Sciatic nerve (tissue), 2 donors: ENCODE measurements at regions not wholly inside any gene's neighbourhood (a gene's known extent, or its start where the extent isn't known, plus 50 kb on each side); places are given as distances from the start of the nearest gene placed in this dataset.

Experiments
- ATAC-seq: fragments of 200-7000 bp; cut with Tn5 transposase; one replicate; pipeline ENCODE4 v1.9.1; 2020; ENCODE audit warnings: mild to moderate bottlenecking, moderate library complexity
- DNase-seq: peaks from one replicate; pipeline ENCODE4 v3.0.0-alpha.2; 2020; ENCODE audit warnings: low spot score
- intact Hi-C: fragments of 100-400 bp; cut with DNase I; formaldehyde crosslinking; loops from one replicate; pipeline ENCODE4 v1.14.2; 2022
- donor health status: DM: no; HTN: no; CAD: no.
- donor health status: DM: no; HTN: no; CAD: no.

DNA sequence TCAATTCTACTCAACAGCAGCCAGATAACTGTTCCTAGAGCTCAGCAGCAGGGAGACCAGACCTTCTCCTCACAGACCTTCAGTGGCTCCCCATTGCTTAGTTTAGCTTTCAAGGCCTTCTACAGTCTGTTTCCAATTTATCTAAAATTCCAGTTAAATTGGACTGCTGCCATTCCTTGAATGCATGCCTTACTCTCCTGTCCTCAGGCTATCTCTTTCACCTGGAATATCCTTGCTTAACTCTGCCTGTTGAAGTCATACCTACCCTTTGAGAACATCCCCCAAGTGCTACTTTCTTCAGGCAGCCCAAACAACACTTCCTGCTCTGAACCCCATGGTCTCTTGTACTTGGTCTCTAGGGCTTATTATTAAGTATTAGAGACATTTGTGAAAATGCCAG is 120.7 kb upstream of the TENM4 start:
- no peak for ATAC-seq
- DNase-seq = no peak
- intact Hi-C loops = no loop called here

DNA sequence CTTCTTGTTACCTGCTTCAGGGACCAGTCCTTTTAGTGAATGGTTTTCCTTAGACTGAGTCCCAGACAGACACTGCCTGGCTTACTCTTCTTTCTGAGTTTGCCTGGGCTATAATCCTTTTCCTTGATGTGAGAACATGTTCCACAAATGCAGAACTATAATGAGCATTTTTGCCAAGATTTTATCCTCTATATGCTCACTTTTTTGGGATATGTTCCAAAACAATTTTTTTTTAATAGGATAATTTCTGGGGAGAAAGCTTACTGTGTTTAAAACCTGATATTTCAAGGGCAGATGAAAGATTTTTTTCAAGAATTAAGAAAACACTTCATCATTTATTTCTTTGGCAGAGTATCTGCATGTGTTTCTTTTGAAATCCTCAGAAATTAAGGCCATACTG is 110.0 kb upstream of the TENM4 start:
- no peak for DNase-seq
- intact Hi-C loops = no loop called here
- no peak for ATAC-seq

DNA sequence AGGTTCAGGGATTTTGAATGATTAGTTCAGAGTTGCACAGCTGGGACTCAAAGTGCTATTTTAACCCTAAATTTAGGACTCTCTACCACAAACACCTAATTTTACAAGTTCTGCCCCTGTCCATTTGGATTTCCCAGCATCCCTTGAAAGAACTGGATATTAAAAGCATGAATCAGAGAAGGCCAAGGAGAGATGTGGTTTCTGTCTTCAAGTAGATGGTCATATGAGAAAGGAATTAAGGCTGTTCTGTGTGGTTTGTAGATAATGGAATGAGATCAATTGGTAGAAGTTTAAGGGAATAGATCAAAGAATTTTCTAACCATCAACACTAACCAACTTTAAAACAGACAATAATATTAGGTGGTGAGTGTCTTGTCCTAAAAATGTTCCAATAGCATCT is 106.4 kb upstream of the TENM4 start:
- intact Hi-C loops = no loop called here
- no peak for ATAC-seq

DNA sequence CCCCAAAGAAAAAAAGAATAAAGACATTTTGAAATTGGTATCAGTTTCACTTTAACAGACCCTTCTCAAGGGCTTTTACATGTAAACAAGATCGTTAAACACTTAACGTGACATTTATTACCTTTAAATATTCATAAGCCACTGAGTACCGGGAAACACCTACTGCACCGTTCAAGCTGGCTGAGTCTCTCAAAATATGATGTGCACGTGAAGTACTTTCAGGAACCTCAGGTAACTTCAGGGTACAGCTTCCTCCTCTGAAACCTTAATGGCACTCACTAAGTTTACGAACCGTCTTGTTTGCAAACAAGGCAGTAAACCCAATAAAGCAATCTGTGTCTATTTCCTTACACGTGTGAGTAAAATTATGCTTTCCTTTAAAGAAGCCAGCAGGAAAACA is 105.5 kb upstream of the TENM4 start:
- DNase-seq = no peak
- intact Hi-C loops = no loop called here
- ATAC-seq = no peak

More for the DNA sequence above, 106.4 kb upstream of the TENM4 start:
- DNase-seq = no peak

DNA sequence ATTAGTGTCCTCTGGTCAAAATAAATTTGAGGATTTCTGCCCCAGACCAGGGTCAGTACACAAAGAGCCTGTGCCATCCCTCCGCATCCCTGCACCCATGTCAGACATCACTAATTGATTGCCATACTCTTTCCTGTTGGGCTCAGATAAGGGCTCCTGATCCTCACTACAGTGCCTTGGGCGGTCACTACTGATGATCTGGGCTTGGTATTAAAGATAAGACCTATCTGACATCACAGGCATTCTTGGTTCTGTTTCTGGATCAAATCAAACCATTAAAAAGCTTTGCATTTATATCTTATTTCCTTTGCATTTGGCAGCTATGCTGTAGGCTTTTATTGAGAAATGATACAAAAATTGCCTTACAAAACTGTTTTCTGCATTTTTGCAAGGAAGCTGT is 103.5 kb upstream of the TENM4 start:
- intact Hi-C loops = no loop called here
- ATAC-seq (no peak), DNase-seq (no peak)

- DNase-seq = no peak
- no peak for ATAC-seq
- intact Hi-C loops = no loop called here
Observed at GRCh38 chr11:79543101-79543500, 102.3 kb upstream of the TENM4 start.

DNA sequence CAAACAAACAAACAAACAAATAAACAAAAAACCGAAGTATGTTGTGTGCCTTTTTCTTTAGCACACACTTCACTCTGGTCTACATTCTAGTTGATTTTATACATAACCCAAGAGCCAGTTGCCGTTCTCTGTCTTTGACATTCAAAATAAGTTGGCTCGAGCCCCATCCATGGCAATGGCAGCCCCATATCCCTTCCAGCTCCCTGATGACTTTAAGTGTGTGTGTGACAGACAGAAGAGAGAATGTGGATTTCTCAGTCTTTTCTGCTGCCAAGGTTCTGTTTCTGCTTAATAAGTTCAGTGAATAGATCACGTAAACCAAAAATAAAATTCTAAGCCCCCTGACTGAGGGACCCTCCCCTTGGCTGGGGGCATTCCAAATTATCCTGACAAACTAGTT is 100.6 kb upstream of the TENM4 start:
- ATAC-seq (no peak), DNase-seq (no peak)
- intact Hi-C loops = no loop called here

- DNase-seq (no peak), ATAC-seq (no peak)
- intact Hi-C loops = no loop called here
Observed at GRCh38 chr11:79538775-79539174, 97.9 kb upstream of the TENM4 start.

DNA sequence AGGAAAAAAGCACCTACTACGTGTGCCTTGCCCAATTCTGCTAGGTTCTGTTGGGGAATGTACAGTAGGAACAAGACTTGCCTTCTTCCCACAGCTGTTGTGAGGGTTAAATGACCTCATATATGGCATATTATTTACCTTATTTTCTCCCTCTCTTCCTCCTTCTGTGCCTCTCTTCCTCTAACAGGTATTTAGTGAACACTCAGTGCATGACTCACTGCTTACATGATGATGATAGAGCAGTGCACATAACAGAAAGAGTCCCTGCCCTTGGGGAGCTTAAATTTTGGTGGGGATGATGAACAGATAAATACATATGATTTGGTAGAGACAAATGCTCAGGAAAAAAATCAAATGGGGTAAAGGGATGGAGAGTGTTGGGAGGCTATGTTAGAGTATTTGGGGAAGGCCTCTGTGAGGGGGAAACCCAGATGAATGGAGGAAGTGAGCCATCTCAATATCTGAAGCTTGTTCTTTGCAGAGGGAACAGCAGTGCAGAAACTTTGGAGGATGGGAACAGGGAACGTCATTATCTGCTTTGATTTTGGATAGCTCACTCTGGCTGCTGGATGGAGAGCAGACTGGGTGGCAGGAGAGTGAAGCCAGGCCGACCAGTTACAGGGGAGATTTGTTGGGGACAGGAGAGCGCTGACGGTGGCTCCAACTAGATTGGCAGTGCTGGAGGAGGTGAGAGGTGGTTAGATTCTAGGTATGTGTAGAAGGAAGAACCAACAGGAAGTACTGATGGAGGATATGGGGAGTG is 95.5 kb upstream of the TENM4 start:
- intact Hi-C loops = no loop called here
- DNase-seq = no peak

GRCh38 chr11:79535606-79536005 is 94.8 kb upstream of the TENM4 start:
- ATAC-seq (no peak), DNase-seq (no peak)
- intact Hi-C loops = no loop called here

More for the DNA sequence above, 95.5 kb upstream of the TENM4 start:
- no peak for ATAC-seq

- ATAC-seq = no peak
- intact Hi-C loops = no loop called here
Observed at GRCh38 chr11:79525257-79525656, 84.4 kb upstream of the TENM4 start.

GRCh38 chr11:79522626-79523025 is 81.8 kb upstream of the TENM4 start:
- ATAC-seq (no peak), DNase-seq (no peak)
- intact Hi-C loops = no loop called here

More at GRCh38 chr11:79525257-79525656, 84.4 kb upstream of the TENM4 start:
- no peak for DNase-seq

- ATAC-seq (no peak), DNase-seq (no peak)
- intact Hi-C loops = no loop called here
Observed at GRCh38 chr11:79520086-79520485, 79.3 kb upstream of the TENM4 start.

DNA sequence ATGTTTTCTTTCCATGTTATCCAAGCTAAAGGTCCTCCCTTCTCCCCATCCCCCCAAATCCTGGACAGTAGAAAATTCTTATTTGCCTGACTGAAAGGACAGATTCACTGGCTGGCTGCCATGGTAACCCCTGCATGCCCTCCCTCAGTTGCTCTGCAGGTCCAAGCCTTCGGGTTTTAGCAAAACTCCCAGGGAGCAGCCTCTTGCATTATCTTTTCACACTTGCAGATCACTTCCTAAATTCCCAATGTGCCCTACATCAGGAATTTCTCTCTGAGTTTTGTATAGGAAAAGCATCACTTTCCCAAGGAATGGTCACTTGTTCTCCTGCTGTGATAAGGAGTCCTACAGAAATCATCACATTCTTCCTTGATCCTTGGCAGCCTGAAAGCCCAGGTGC is 75.0 kb upstream of the TENM4 start:
- DNase-seq = no peak
- intact Hi-C loops = no loop called here
- no peak for ATAC-seq

- DNase-seq (no peak), ATAC-seq (no peak)
- intact Hi-C loops = no loop called here
Observed at GRCh38 chr11:79514695-79515094, 73.9 kb upstream of the TENM4 start.

- ATAC-seq = no peak
- no peak for DNase-seq
- intact Hi-C loops = no loop called here
Observed at GRCh38 chr11:79514290-79514689, 73.5 kb upstream of the TENM4 start.

DNA sequence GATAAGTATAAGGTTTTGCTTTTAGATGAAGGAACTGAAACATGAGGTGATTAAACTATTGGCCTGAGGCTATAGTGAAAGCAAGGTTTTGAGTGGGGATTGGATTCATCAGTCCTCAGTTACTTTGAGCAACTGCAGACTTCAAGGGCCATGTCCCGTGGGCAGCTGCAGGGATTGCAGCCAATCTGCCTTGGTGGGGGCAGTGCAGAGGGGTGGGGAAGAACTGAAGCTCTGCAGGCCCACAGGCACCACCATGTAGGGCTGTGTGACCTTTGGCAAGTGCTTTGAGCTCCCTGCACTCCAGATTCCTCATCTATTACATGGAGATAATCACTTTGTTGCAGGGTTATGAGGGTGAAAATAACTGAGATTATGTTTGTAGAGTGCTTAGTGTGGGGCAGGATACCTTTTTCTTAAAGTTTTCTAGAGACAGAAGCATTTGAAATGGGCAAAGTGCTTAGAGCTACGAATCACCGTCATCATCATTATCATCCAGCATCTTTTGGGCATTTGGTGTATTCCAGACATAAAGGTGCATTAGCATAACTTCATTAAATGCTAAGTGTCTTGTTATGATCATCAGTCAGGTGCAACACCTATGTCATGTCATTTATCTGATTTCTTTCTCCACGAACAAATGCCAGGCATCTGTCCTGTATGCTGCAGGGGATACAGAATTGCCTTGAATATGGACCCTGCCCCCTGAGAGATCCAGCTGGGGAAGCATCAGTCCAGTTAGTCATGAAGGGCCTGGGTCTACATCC is 72.1 kb upstream of the TENM4 start:
- DNase-seq (no peak), ATAC-seq (no peak)
- intact Hi-C loops = no loop called here

- DNase-seq (no peak), ATAC-seq (no peak)
- intact Hi-C loops = no loop called here
Observed at GRCh38 chr11:79510960-79511359, 70.1 kb upstream of the TENM4 start.

- ATAC-seq (no peak), DNase-seq (no peak)
- intact Hi-C loops = no loop called here
Observed at GRCh38 chr11:79508461-79508860, 67.6 kb upstream of the TENM4 start.

DNA sequence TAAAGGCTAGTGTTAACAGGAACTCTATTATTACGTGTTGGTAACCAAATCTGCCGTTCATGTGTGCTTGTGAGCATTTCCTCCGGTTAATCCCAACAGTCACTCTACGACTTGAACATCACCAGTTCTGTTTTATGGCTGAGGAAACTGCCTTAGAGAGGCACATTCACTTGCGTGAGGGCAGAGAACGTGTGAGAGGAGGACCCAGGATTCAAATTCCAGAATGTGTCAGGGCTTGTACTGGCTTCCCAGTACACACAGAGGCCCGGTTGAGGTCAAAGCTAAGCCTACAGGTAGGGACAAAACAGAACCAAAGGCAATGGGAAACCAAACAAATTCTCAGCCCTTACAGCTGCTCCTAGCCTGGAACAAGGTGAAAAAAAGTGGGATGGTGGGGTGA is 66.9 kb upstream of the TENM4 start:
- ATAC-seq (no peak), DNase-seq (no peak)
- intact Hi-C loops = no loop called here
